ENCODE measurements at regions not wholly inside any gene's neighbourhood (a gene's known extent, or its start where the extent isn't known, plus 50 kb on each side); places are given as distances from the start of the nearest gene placed in this dataset.

- H3K4me3 ChIP-seq, result no peak overlapping the region
- WGBS, result 88% methylated on average over 2 of the region's 2 CpGs
- H3K27ac ChIP-seq, result no peak overlapping the region
- H3K27me3 ChIP-seq, result peaks cover 22% of the 10 kb centered on the region
- H3K36me3 ChIP-seq, result no peaks in the 10 kb centered on the region
- TF ChIP-seq POLR2AphosphoS5 (IDR thresholded peaks at IDR 0.05), result no peak
- no peak for TF ChIP-seq CTCF (IDR thresholded peaks at IDR 0.05)
- no peak for TF ChIP-seq POLR2A (IDR thresholded peaks at IDR 0.05)
- TF ChIP-seq EP300 (IDR thresholded peaks at IDR 0.05), result no peak
- H3K9me3 ChIP-seq, result peaks cover 14% of the 10 kb centered on the region
- H3K4me1 ChIP-seq, result no peaks in the 10 kb centered on the region
- DNase-seq (ENCODE audit: low spot score in 2 of 2), result peak in 1 of 2 donors; percentile 4
Observed at GRCh38 chr2:71906357-71906973, 241.2 kb downstream of the CYP26B1 start.

GRCh38 chr2:71905205-71905604, 242.5 kb downstream of the CYP26B1 start:
- peaks cover 22% of the 10 kb centered on the region for H3K27me3 ChIP-seq
- H3K9me3 ChIP-seq, result peaks cover 11% of the 10 kb centered on the region
- no peak overlapping the region for H3K27ac ChIP-seq
- WGBS, result 55% methylated on average over 3 of the region's 3 CpGs
- H3K36me3 ChIP-seq, result no peaks in the 10 kb centered on the region
- DNase-seq (ENCODE audit: low spot score in 2 of 2), result no peak
- H3K4me3 ChIP-seq, result no peak overlapping the region
- no peak for TF ChIP-seq EP300 (IDR thresholded peaks at IDR 0.05)
- no peak for TF ChIP-seq POLR2AphosphoS5 (IDR thresholded peaks at IDR 0.05)
- no peak for TF ChIP-seq POLR2A (IDR thresholded peaks at IDR 0.05)
- TF ChIP-seq CTCF (IDR thresholded peaks at IDR 0.05), result no peak
- H3K4me1 ChIP-seq, result no peaks in the 10 kb centered on the region

- DNase-seq (ENCODE audit: low spot score in 2 of 2), result no peak
- no peak overlapping the region for H3K4me3 ChIP-seq
- WGBS, result 74% methylated on average over 1 of the region's 1 CpG
- H3K27me3 ChIP-seq, result peaks cover 22% of the 10 kb centered on the region
- TF ChIP-seq POLR2A (IDR thresholded peaks at IDR 0.05) (no peak), POLR2AphosphoS5 (IDR thresholded peaks at IDR 0.05) (no peak)
- no peak overlapping the region for H3K27ac ChIP-seq
- H3K4me1 ChIP-seq, result no peaks in the 10 kb centered on the region
- no peaks in the 10 kb centered on the region for H3K9me3 ChIP-seq
- H3K36me3 ChIP-seq, result no peaks in the 10 kb centered on the region
Observed at GRCh38 chr2:71903841-71904240, 243.8 kb downstream of the CYP26B1 start.

GRCh38 chr2:71901466-71901865, 246.2 kb downstream of the CYP26B1 start:
- Histone ChIP-seq H3K4me3 (no peak overlapping the region), H3K27me3 (peaks cover 15% of the 10 kb centered on the region), H3K36me3 (no peaks in the 10 kb centered on the region), H3K27ac (no peak overlapping the region), H3K9me3 (no peaks in the 10 kb centered on the region), H3K4me1 (no peaks in the 10 kb centered on the region)
- no peak for DNase-seq (ENCODE audit: low spot score in 2 of 2)
- 60% methylated on average over 1 of the region's 1 CpG for WGBS
- TF ChIP-seq POLR2AphosphoS5 (IDR thresholded peaks at IDR 0.05), result no peak
- no peak for TF ChIP-seq CTCF (IDR thresholded peaks at IDR 0.05)
- no peak for TF ChIP-seq EP300 (IDR thresholded peaks at IDR 0.05)
- no peak for TF ChIP-seq POLR2A (IDR thresholded peaks at IDR 0.05)

GRCh38 chr2:71898851-71899681, 248.6 kb downstream of the CYP26B1 start:
- H3K4me3 ChIP-seq, result no peak overlapping the region
- no peaks in the 10 kb centered on the region for H3K4me1 ChIP-seq
- WGBS, result 83% methylated on average over 29 of the region's 29 CpGs
- H3K27ac ChIP-seq, result no peak overlapping the region
- no peaks in the 10 kb centered on the region for H3K9me3 ChIP-seq
- H3K36me3 ChIP-seq, result no peaks in the 10 kb centered on the region
- TF ChIP-seq EP300 (IDR thresholded peaks at IDR 0.05) (no peak), POLR2A (IDR thresholded peaks at IDR 0.05) (no peak), CTCF (IDR thresholded peaks at IDR 0.05) (no peak), POLR2AphosphoS5 (IDR thresholded peaks at IDR 0.05) (no peak)
- peak in 1 of 2 donors; percentile 73 for DNase-seq (ENCODE audit: low spot score in 2 of 2)
- peaks cover 9% of the 10 kb centered on the region for H3K27me3 ChIP-seq
